ENCODE measurements at regions not wholly inside any gene's neighbourhood (a gene's known extent, or its start where the extent isn't known, plus 50 kb on each side); places are given as distances from the start of the nearest gene placed in this dataset.

DNA sequence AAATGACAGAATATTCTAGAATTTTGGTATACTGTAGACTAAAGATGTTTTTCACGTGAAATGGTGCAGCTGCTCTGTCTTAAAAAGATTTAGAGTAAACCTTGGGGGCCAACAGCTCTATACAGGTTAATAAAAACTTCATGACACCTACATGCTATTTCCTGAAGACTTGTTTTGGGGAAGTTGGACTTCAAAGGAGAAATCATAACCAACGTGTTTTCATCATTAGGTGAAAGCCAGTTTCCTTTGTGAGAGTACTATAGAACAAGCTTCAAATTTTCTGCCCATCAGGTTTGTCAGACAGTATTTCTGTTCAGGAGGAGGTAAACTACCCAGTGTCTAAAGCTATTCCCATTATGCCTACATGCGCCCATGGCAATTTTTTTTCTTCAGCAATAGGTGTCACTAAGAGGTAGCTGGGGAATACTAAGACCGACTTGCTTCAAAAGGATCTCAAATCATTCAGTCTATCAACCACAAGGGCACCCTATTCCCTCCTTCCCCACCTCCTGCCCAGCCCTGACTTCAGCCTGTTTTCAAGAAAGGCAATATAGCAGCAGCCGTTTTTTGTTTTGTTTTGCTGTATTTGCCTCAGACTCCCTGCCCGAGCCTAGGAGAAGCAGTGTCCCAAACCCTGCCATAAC lies 237.3 kb upstream of the SP8 start:
- TF ChIP-seq, protein P1, sequence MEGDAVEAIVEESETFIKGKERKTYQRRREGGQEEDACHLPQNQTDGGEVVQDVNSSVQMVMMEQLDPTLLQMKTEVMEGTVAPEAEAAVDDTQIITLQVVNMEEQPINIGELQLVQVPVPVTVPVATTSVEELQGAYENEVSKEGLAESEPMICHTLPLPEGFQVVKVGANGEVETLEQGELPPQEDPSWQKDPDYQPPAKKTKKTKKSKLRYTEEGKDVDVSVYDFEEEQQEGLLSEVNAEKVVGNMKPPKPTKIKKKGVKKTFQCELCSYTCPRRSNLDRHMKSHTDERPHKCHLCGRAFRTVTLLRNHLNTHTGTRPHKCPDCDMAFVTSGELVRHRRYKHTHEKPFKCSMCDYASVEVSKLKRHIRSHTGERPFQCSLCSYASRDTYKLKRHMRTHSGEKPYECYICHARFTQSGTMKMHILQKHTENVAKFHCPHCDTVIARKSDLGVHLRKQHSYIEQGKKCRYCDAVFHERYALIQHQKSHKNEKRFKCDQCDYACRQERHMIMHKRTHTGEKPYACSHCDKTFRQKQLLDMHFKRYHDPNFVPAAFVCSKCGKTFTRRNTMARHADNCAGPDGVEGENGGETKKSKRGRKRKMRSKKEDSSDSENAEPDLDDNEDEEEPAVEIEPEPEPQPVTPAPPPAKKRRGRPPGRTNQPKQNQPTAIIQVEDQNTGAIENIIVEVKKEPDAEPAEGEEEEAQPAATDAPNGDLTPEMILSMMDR (IDR thresholded peaks at IDR 0.05) = no peak
- TF ChIP-seq POLR2A (IDR thresholded peaks at IDR 0.05) (no peak), POLR2AphosphoS5 (IDR thresholded peaks at IDR 0.05) (no peak)
